WTC11 (cell line): ENCODE measurements at regions not wholly inside any gene's neighbourhood (a gene's known extent, or its start where the extent isn't known, plus 50 kb on each side); places are given as distances from the start of the nearest gene placed in this dataset.

Experiments
- ATAC-seq: fragments of 200-7000 bp; cut with Tn5 transposase; 2 replicates; pipeline ENCODE4 v1.10.0; 2021; ENCODE audit warnings: mild to moderate bottlenecking, moderate library complexity
- CTCF ChIA-PET: fragments of 300-600 bp; sonication (Branson Sonifier 250); formaldehyde crosslinking; loops from one replicate; lab custom pipeline; 2021; ENCODE audit warnings: antibody characterized with exemption; lab: Charles Lee
- POLR2A ChIA-PET: fragments of 350-600 bp; sonication (Branson Sonifier 250); formaldehyde crosslinking; loops from one replicate; lab custom pipeline; 2021; ENCODE audit warnings: antibody characterized with exemption; lab: Charles Lee
- DNase-seq: peaks from one replicate; pipeline ENCODE4 v3.0.0; 2021; ENCODE audit warnings: low spot score
- H3K27ac Mint-ChIP-seq: 2 replicates; pipeline ENCODE4 v1.8.0; 2021; ENCODE audit warnings: mixed read lengths
- H3K27me3 Mint-ChIP-seq: 2 replicates; pipeline ENCODE4 v1.8.0; 2021; ENCODE audit warnings: low read depth, mild to moderate bottlenecking, moderate library complexity, mixed read lengths
- H3K36me3 Mint-ChIP-seq: 2 replicates; pipeline ENCODE4 v1.8.0; 2021; ENCODE audit warnings: mixed read lengths
- H3K4me1 Mint-ChIP-seq: 2 replicates; pipeline ENCODE4 v1.8.0; 2022; ENCODE audit warnings: mixed read lengths
- H3K4me3 Mint-ChIP-seq: 2 replicates; pipeline ENCODE4 v1.8.0; 2021; ENCODE audit warnings: mild to moderate bottlenecking, moderate library complexity, mixed read lengths
- H3K9me3 Mint-ChIP-seq: 2 replicates; pipeline ENCODE4 v1.8.0; 2021; ENCODE audit warnings: mixed read lengths
- AR ChIP-seq: fragments of 250-450 bp; sonication (Bioruptor Pico); IDR thresholded peaks from 2 replicates; pipeline ENCODE4 v1.9.0; 2021; ENCODE audit warnings: mild to moderate bottlenecking
- ATF3 ChIP-seq: sonication (generic); formaldehyde crosslinking; conservative IDR thresholded peaks from 2 replicates; pipeline ENCODE4 v1.8.1; 2022; ENCODE audit warnings: mild to moderate bottlenecking, missing genetic modification reagents
- GABPB1 ChIP-seq: sonication (generic); formaldehyde crosslinking; IDR thresholded peaks from 2 replicates; pipeline ENCODE4 v1.8.1; 2023; ENCODE audit warnings: mild to moderate bottlenecking, missing genetic modification reagents
- NR1H2 ChIP-seq: sonication (generic); formaldehyde crosslinking; IDR thresholded peaks from 2 replicates; pipeline ENCODE4 v1.9.0; 2021; ENCODE audit warnings: mild to moderate bottlenecking, moderate library complexity, missing genetic modification reagents
- NR2C2 ChIP-seq: sonication (generic); formaldehyde crosslinking; IDR thresholded peaks from 2 replicates; pipeline ENCODE4 v1.8.0; 2022; ENCODE audit warnings: mild to moderate bottlenecking, missing genetic modification reagents
- SMAD3 ChIP-seq: sonication (generic); formaldehyde crosslinking; IDR thresholded peaks from 2 replicates; pipeline ENCODE4 v1.8.0; 2022; ENCODE audit warnings: missing genetic modification reagents, mild to moderate bottlenecking, borderline replicate concordance
- SMAD4 ChIP-seq: sonication (generic); formaldehyde crosslinking; IDR thresholded peaks from 2 replicates; pipeline ENCODE4 v1.8.0; 2022; ENCODE audit warnings: mild to moderate bottlenecking, missing genetic modification reagents
- SP1 ChIP-seq: sonication (generic); formaldehyde crosslinking; conservative IDR thresholded peaks from 2 replicates; pipeline ENCODE4 v1.8.1; 2022; ENCODE audit warnings: missing genetic modification reagents
- STAT6 ChIP-seq: sonication (generic); formaldehyde crosslinking; conservative IDR thresholded peaks from 2 replicates; pipeline ENCODE4 v1.8.1; 2023; ENCODE audit warnings: mild to moderate bottlenecking, low read depth, missing genetic modification reagents, moderate library complexity
- TEAD4 ChIP-seq: sonication (generic); formaldehyde crosslinking; IDR thresholded peaks from 2 replicates; pipeline ENCODE4 v1.8.0; 2022; ENCODE audit warnings: mild to moderate bottlenecking, missing genetic modification reagents
- TP53 ChIP-seq: sonication (generic); formaldehyde crosslinking; IDR thresholded peaks from 2 replicates; pipeline ENCODE4 v1.8.1; 2023; ENCODE audit warnings: mild to moderate bottlenecking, missing genetic modification reagents
- ZBTB21 ChIP-seq: sonication (generic); formaldehyde crosslinking; IDR thresholded peaks from 2 replicates; pipeline ENCODE4 v1.8.1; 2023; ENCODE audit warnings: mild to moderate bottlenecking, missing genetic modification reagents, borderline replicate concordance
- ZMAT4 ChIP-seq: fragments of 250-450 bp; sonication (Bioruptor Pico); IDR thresholded peaks from 2 replicates; pipeline ENCODE4 v1.9.0; 2021; ENCODE audit warnings: mild to moderate bottlenecking
- ZNF121 ChIP-seq: sonication (generic); formaldehyde crosslinking; IDR thresholded peaks from 2 replicates; pipeline ENCODE4 v1.8.0; 2023; ENCODE audit warnings: missing genetic modification reagents
- ZNF138 ChIP-seq: sonication (generic); formaldehyde crosslinking; conservative IDR thresholded peaks from 2 replicates; pipeline ENCODE4 v1.8.1; 2022; ENCODE audit warnings: mild to moderate bottlenecking, moderate library complexity, missing genetic modification reagents
- ZNF263 ChIP-seq: sonication (generic); formaldehyde crosslinking; IDR thresholded peaks from 2 replicates; pipeline ENCODE4 v1.8.1; 2022; ENCODE audit warnings: low read depth, mild to moderate bottlenecking, moderate library complexity, missing genetic modification reagents
- ZNF317 ChIP-seq: sonication (generic); formaldehyde crosslinking; IDR thresholded peaks from 2 replicates; pipeline ENCODE4 v1.8.1; 2023; ENCODE audit warnings: low read depth, mild to moderate bottlenecking, moderate library complexity, missing genetic modification reagents, borderline replicate concordance
- ZNF416 ChIP-seq: fragments of 250-450 bp; sonication (Bioruptor Pico); IDR thresholded peaks from 2 replicates; pipeline ENCODE4 v1.9.0; 2021; ENCODE audit warnings: mild to moderate bottlenecking, inconsistent platforms
- ZNF423 ChIP-seq: fragments of 250-450 bp; sonication (Bioruptor Pico); IDR thresholded peaks from 2 replicates; pipeline ENCODE4 v2.1.2; 2022; ENCODE audit warnings: mild to moderate bottlenecking, moderate library complexity

GRCh38 chr21:18931237-18931636, 527.7 kb upstream of the TMPRSS15 start:
- H3K27me3 Mint-ChIP-seq: no peaks in the 10 kb centered on the region
- CTCF ChIA-PET: no interaction called here
- no peak overlapping the region for H3K4me3 Mint-ChIP-seq
- POLR2A ChIA-PET: no interaction called here
- H3K27ac Mint-ChIP-seq: no peak overlapping the region
- no peak for ATAC-seq
- DNase-seq: no peak
- no peaks in the 10 kb centered on the region for H3K9me3 Mint-ChIP-seq
- H3K36me3 Mint-ChIP-seq: no peaks in the 10 kb centered on the region
- H3K4me1 Mint-ChIP-seq: peaks cover 2% of the 10 kb centered on the region
- TF ChIP-seq ZNF416 (CRISPR knock-in tag): no peak
- no peak for TF ChIP-seq ZMAT4 (CRISPR knock-in tag)
- TF ChIP-seq ZNF423: no peak
- TF ChIP-seq NR1H2 (CRISPR knock-in tag): no peak
- no peak for TF ChIP-seq GABPB1 (CRISPR knock-in tag)
- TF ChIP-seq SMAD3: no peak
- TF ChIP-seq TEAD4 (CRISPR knock-in tag): no peak
- no peak for TF ChIP-seq ZNF121 (CRISPR knock-in tag)
- TF ChIP-seq, all 79 proteins: peak for 0

- POLR2A ChIA-PET: no interaction called here
- ATAC-seq: no peak
- TF ChIP-seq ZNF317: no peak
- TF ChIP-seq ATF3: no peak
- TF ChIP-seq STAT6: no peak
- no peak for TF ChIP-seq SP1 (CRISPR knock-in tag)
- no peak for TF ChIP-seq ZNF263 (CRISPR knock-in tag)
- no peak for TF ChIP-seq ZNF121 (CRISPR knock-in tag)
- TF ChIP-seq, all 79 proteins: peak for 0
- Mint-ChIP-seq H3K27ac (no peak overlapping the region), H3K4me3 (no peak overlapping the region), H3K4me1 (no peaks in the 10 kb centered on the region), H3K27me3 (no peaks in the 10 kb centered on the region), H3K36me3 (peaks cover 7% of the 10 kb centered on the region), H3K9me3 (peaks cover 15% of the 10 kb centered on the region)
- CTCF ChIA-PET: interaction anchor here (0.9 kb wide), 1 partner anchor 14 kb away, joined by 3 read pairs; no protein-coding TSS in a partner anchor
- no peak for DNase-seq
These were observed 533.8 kb upstream of the TMPRSS15 start for GRCh38 chr21:18937337-18937736.

- Mint-ChIP-seq H3K4me1 (no peaks in the 10 kb centered on the region), H3K36me3 (peaks cover 8% of the 10 kb centered on the region), H3K9me3 (peaks cover 17% of the 10 kb centered on the region), H3K27me3 (no peaks in the 10 kb centered on the region), H3K4me3 (no peak overlapping the region), H3K27ac (no peak overlapping the region)
- ATAC-seq: no peak
- CTCF ChIA-PET: no interaction called here
- TF ChIP-seq TP53 (CRISPR knock-in tag) (no peak), NR2C2 (CRISPR knock-in tag) (no peak), ZBTB21 (CRISPR knock-in tag) (no peak), SMAD4 (CRISPR knock-in tag) (no peak), AR (no peak), ZNF138 (CRISPR knock-in tag) (no peak)
- DNase-seq: no peak
- POLR2A ChIA-PET: no interaction called here
These were observed 537.2 kb upstream of the TMPRSS15 start for GRCh38 chr21:18940791-18941190.
